GM12878 (cell line): ENCODE measurements at regions not wholly inside any gene's neighbourhood (a gene's known extent, or its start where the extent isn't known, plus 50 kb on each side); places are given as distances from the start of the nearest gene placed in this dataset.

Source experiments
- ATAC-seq: fragments of 200-7000 bp; cut with Tn5 transposase; 3 replicates; pipeline ENCODE4 v1.9.1; 2020; ENCODE audit warnings: mild to moderate bottlenecking, moderate library complexity
- BruUV-seq: library from RNA; stranded (reverse); fragments of 400-500 nt; replicated peaks from 2 replicates; lab custom pipeline; 2021; lab: Mats Ljungman, UMichigan
- CTCF ChIA-PET: fragments of 300-600 bp; sonication (Branson Sonifier 250); formaldehyde crosslinking; extraction: SDS; loops from one replicate; lab custom pipeline; 2021; ENCODE audit warnings: inconsistent platforms; lab: Yijun Ruan, JAX
- POLR2A ChIA-PET: fragments of 350-600 bp; formaldehyde crosslinking; extraction: SDS; loops from one replicate; lab custom pipeline; 2021; ENCODE audit warnings: inconsistent platforms; lab: Charles Lee
- RAD21 ChIA-PET: fragments of 300-600 bp; sonication (Branson Sonifier 250); formaldehyde crosslinking; loops from one replicate; lab custom pipeline; 2023; ENCODE audit warnings: antibody characterized with exemption; ENCODE audit not compliant: unreplicated experiment; lab: Charles Lee
- SMC1A ChIA-PET: fragments of 300-600 bp; sonication (Branson Sonifier 250); formaldehyde crosslinking; loops from one replicate; lab custom pipeline; 2023; ENCODE audit not compliant: unreplicated experiment, uncharacterized antibody; lab: Charles Lee
- DNase-seq: peaks from one replicate; pipeline ENCODE4 v3.0.0-alpha.2; 2011; ENCODE audit warnings: low read depth, low spot score
- FAIRE-seq: peaks from 3 replicates; lab custom pipeline; 2011; peaks lifted over from hg19 to GRCh38; lab: Jason Lieb, UNC
- H2AFZ ChIP-seq: 2 replicates; pipeline ENCODE4 v1.6.0; 2011; ENCODE audit warnings: low read depth, low read length, control low read depth; ENCODE audit not compliant: control insufficient read depth
- H3K27ac ChIP-seq: 2 replicates; pipeline ENCODE4 v1.5.1; 2011; ENCODE audit warnings: control low read depth; ENCODE audit not compliant: control insufficient read depth, insufficient read depth
- H3K27me3 ChIP-seq, 2 experiments: replicated peaks in 1 of 2; 2 replicates each; pipeline versions ENCODE4 v1.6.0 to v1.6.1; 2011; ENCODE audit warnings: low read length in 1 of 2; ENCODE audit not compliant: control insufficient read depth in 2 of 2, insufficient read depth in 2 of 2
- H3K36me3 ChIP-seq, 2 experiments: 2 replicates each; pipeline ENCODE4 v1.5.1; 2011; ENCODE audit warnings: low read length in 1 of 2; ENCODE audit not compliant: control insufficient read depth in 2 of 2, insufficient read depth in 2 of 2
- H3K4me1 ChIP-seq: 2 replicates; pipeline ENCODE4 v1.6.1; 2011; ENCODE audit warnings: mild to moderate bottlenecking, low read length, moderate library complexity, mixed read lengths; ENCODE audit not compliant: control insufficient read depth, insufficient read depth
- H3K4me2 ChIP-seq: 2 replicates; pipeline ENCODE4 v1.6.0; 2011; ENCODE audit warnings: control low read depth; ENCODE audit not compliant: control insufficient read depth, insufficient read depth
- H3K4me3 ChIP-seq: fragments of 200-600 bp; sonication (generic); 2 replicates; pipeline ENCODE4 v1.5.1; 2016
- H3K79me2 ChIP-seq: 2 replicates; pipeline ENCODE4 v1.6.0; 2011; ENCODE audit warnings: low read length; ENCODE audit not compliant: control insufficient read depth, insufficient read depth
- H3K9ac ChIP-seq: 2 replicates; pipeline ENCODE4 v1.8.0; 2011; ENCODE audit warnings: low read length, control low read depth, mixed read lengths; ENCODE audit not compliant: control insufficient read depth, insufficient read depth
- H3K9me3 ChIP-seq: replicated peaks from 3 replicates; pipeline ENCODE4 v1.5.1; 2011; ENCODE audit warnings: mild to moderate bottlenecking, low read length; ENCODE audit not compliant: control insufficient read depth, insufficient read depth
- H4K20me1 ChIP-seq: 2 replicates; pipeline ENCODE4 v1.6.0; 2011; ENCODE audit not compliant: control insufficient read depth, insufficient read depth
- EED ChIP-seq: sonication (generic); IDR thresholded peaks from 2 replicates; pipeline ENCODE4 v1.6.1; 2016; ENCODE audit warnings: antibody characterized with exemption, low read depth
- HSF1 ChIP-seq: fragments of 150-350 bp; IDR thresholded peaks from 2 replicates; pipeline ENCODE4 v1.6.1; 2014; ENCODE audit warnings: mild to moderate bottlenecking, low read depth, low read length
- IRF3 ChIP-seq: fragments of 450-650 bp; IDR thresholded peaks from 2 replicates; pipeline ENCODE4 v1.6.1; 2014; ENCODE audit warnings: mild to moderate bottlenecking
- PKNOX1 ChIP-seq: fragments of 450-650 bp; IDR thresholded peaks from 2 replicates; pipeline ENCODE4 v1.6.1; 2016; ENCODE audit warnings: mild to moderate bottlenecking
- SP1 ChIP-seq: IDR thresholded peaks from one replicate; pipeline ENCODE4 v1.6.1; 2011; ENCODE audit warnings: low read depth, low read length
- SREBF1 ChIP-seq: IDR thresholded peaks from 2 replicates; pipeline ENCODE4 v1.6.1; 2012; ENCODE audit warnings: mild to moderate bottlenecking, low read length
- STAT1 ChIP-seq: fragments of 450-650 bp; conservative IDR thresholded peaks from 2 replicates; pipeline ENCODE4 v1.6.1; 2014; ENCODE audit warnings: antibody characterized with exemption, mild to moderate bottlenecking
- SUPT20H ChIP-seq: IDR thresholded peaks from 2 replicates; pipeline ENCODE4 v1.6.1; 2011; ENCODE audit warnings: low read depth, mild to moderate bottlenecking, low read length, moderate library complexity, borderline replicate concordance; ENCODE audit not compliant: control insufficient read depth
- ZBTB11 ChIP-seq: fragments of 450-650 bp; formaldehyde crosslinking; IDR thresholded peaks from 2 replicates; pipeline ENCODE4 v1.5.0; 2022; ENCODE audit warnings: mild to moderate bottlenecking, missing genetic modification characterization
- ZNF384 ChIP-seq: IDR thresholded peaks from 2 replicates; pipeline ENCODE4 v1.6.1; 2012; ENCODE audit warnings: low read depth, mild to moderate bottlenecking, low read length, improper control_type of control experiment, borderline replicate concordance
- WGBS: methylation state at CpG from one replicate; pipeline ENCODE4 v1.1.6; 2016; ENCODE audit warnings: low lambda C conversion rate; ENCODE audit not compliant: insufficient replicate concordance, insufficient coverage; ENCODE audit errors: missing lambda C conversion rate; 5-methylcytosine and 5-hydroxymethylcytosine counted together
- in situ Hi-C: fragments of 300-500 bp; cut with MboI; formaldehyde crosslinking; loops from 9 replicates; pipeline ENCODE4 v1.14.3; 2018; ENCODE audit warnings: mixed read lengths
- intact Hi-C: fragments of 100-400 bp; cut with micrococcal nuclease; formaldehyde crosslinking; loops from one replicate; pipeline ENCODE4 v1.14.2; 2022; ENCODE audit not compliant: unreplicated experiment

GRCh38 chr5:98365126-98365525 is 408.3 kb upstream of the RGMB start:
- Histone ChIP-seq H3K9me3 (no peaks in the 10 kb centered on the region), H3K4me2 (no peak overlapping the region), H3K27me3 (no peaks in the 10 kb centered on the region), H3K27ac (no peak overlapping the region), H3K4me1 (no peaks in the 10 kb centered on the region), H3K79me2 (no peaks in the 10 kb centered on the region), H4K20me1 (no peaks in the 10 kb centered on the region), H2AFZ (no peak overlapping the region), H3K4me3 (no peak overlapping the region), H3K36me3 (no peaks in the 10 kb centered on the region; a peak in 1 of 4 replicates), H3K9ac (no peak overlapping the region)
- no peak for TF ChIP-seq SP1
- 44% methylated on average over 2 of the region's 2 CpGs for WGBS
- FAIRE-seq (no peak), ATAC-seq (no peak), DNase-seq (no peak)
- in situ Hi-C loops = no loop called here
- SMC1A ChIA-PET = interaction anchor here (1.0 to 1.9 kb wide), 6 partner anchors 8 to 933 kb away, joined by 3 to 9 read pairs (median 4); no protein-coding TSS in a partner anchor
- intact Hi-C loops = no loop called here
- BruUV-seq = no TSS peak
- POLR2A ChIA-PET = no interaction called here
- CTCF ChIA-PET = interaction anchor here (0.6 to 2.0 kb wide), 4 partner anchors 10 to 362 kb away, joined by 3 to 6 read pairs (median 5); no protein-coding TSS in a partner anchor
- RAD21 ChIA-PET = no interaction called here

GRCh38 chr5:98368141-98368540 is 405.3 kb upstream of the RGMB start:
- intact Hi-C loops (no loop called here), in situ Hi-C loops (no loop called here)
- Histone ChIP-seq H3K4me2 (no peak overlapping the region), H2AFZ (no peak overlapping the region), H3K27ac (no peak overlapping the region), H4K20me1 (no peaks in the 10 kb centered on the region), H3K4me3 (no peak overlapping the region), H3K9me3 (no peaks in the 10 kb centered on the region), H3K9ac (no peak overlapping the region), H3K27me3 (no peaks in the 10 kb centered on the region), H3K36me3 (no peaks in the 10 kb centered on the region), H3K79me2 (no peaks in the 10 kb centered on the region), H3K4me1 (no peaks in the 10 kb centered on the region)
- ChIA-PET SMC1A (no interaction called here), RAD21 (no interaction called here), POLR2A (no interaction called here), CTCF (no interaction called here)
- no peak for DNase-seq
- 0% methylated on average over 1 of the region's 1 CpG for WGBS
- ATAC-seq = no peak
- BruUV-seq = no TSS peak
- FAIRE-seq = no peak
- TF ChIP-seq SREBF1 (no peak), EED (no peak), HSF1 (no peak), ZBTB11 (CRISPR knock-in tag) (no peak), STAT1 (no peak), SUPT20H (no peak), ZNF384 (no peak), PKNOX1 (no peak), IRF3 (no peak)
